Fibroblast of skin of scalp (primary cell): ENCODE measurements at regions not wholly inside any gene's neighbourhood (a gene's known extent, or its start where the extent isn't known, plus 50 kb on each side); places are given as distances from the start of the nearest gene placed in this dataset.

Source experiments
- DNase-seq: peaks from one replicate; pipeline ENCODE4 v3.0.0-alpha.2; 2013

DNA sequence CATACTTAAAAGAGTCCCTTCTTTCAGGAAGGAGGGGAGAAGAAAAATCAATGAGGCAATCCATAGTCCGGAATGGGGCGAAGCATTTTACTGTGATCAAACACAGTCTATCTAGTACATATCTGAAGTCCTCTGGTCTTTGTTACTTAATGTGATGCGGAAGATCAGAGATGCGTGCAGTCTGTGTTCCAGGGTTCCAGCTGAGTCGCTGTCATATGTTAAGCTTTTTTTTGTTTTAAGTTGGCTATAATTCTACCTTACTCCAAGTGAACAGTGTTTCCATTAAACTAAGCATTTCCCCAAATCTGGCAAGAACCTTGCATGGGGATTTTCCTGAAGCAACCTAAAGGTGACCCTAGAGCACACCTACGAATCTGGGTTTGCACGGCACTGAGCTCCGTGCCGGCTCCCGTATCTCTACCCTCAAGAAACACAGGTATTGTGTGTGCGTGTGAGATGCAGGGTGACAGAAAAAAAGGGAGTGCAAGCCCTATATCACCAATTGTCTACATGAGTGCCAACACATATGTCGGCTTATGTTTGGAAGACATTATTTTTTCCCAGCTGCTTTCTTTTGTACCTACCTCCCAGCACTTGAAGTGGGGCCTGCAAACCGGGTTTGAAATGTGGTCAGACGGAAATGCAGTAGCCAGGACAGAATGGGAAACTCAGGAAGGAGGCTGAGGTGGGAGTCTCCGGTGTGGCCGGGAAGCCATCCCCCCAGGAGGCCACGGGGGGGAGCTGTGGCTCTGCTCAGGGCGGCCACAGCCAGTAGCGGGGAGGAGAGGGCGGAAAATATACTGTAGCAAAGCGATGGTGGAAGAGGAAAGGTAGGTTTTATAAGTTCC is 435.8 kb upstream of the MGMT start:
- DNase-seq: peak; percentile 38

DNA sequence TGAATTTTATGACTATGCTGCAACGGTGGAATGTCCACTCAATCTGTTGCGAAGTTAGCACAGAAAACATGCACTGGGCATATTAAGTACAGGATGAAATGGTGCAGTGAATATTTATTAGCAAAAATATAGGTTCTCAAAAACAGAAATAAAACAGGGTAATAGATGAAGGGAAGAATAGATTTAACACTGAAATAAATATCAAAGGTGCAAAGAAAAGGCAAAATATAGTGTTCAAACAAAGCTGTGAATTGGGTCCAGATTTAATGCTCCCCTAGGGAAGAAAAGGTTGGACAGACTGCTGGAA is 435.2 kb upstream of the MGMT start:
- no peak for DNase-seq

DNA sequence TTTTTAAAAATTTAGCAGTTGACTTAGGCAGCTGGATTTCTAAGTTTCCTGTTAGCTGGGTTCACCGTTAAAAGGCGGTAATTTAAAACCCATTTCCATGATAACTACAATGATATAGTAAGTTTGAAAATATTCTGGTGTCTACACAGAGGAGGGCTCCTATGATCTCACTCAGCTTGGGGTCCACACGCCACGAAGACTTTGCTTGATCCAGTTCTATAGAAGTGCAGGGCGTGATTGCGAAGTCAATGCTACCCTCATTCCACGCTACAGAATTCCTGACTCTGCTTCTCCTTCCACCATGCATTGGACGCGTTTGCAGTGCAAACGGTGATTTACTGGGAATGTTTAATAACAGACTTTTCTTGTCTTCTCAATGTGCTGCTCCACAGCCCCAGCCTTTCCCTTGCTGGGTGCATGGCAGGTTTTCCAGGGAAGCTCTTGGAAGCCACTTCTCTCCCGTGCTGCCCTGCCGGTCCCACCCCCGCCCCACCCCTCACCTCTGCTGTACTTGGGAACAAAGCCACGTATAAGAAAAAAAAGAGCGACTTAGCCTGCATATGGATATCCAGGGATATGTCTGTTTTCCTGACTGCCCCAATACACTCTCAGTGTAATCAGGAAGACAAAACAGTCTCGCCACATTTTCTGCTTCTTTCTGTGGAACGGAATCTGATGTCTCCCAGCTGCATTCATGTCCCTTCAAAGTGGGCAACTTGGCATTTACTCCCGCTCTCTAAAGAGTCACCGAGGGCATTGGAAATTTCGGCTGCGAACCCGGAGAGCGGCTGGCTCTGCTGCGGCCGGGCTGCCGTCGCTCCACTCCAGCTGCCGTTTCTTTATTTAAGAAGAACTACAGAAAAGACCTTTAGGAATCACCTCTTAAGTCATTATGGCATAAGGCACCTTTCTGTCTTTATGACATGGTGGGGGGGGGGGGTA is 434.4 kb upstream of the MGMT start:
- DNase-seq: no peak

DNA sequence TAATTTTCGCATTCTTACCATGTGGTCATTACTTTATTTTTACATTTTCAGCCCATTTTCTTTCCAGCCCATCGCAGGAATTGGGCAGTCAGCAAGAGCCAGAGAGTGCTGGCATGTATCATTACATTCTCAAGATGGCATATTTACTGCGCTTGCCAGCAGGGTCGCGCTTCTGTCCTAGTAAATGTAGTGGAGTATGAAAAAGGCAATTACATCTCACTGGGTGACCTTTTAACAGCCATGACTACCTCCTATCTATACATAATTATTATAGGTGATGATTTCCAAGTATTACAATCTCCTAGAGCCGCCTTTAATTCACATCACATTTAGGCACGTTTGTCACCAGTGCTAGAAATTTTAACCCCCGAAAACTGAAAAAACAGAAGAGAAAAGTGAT is 433.7 kb upstream of the MGMT start:
- no peak for DNase-seq

DNA sequence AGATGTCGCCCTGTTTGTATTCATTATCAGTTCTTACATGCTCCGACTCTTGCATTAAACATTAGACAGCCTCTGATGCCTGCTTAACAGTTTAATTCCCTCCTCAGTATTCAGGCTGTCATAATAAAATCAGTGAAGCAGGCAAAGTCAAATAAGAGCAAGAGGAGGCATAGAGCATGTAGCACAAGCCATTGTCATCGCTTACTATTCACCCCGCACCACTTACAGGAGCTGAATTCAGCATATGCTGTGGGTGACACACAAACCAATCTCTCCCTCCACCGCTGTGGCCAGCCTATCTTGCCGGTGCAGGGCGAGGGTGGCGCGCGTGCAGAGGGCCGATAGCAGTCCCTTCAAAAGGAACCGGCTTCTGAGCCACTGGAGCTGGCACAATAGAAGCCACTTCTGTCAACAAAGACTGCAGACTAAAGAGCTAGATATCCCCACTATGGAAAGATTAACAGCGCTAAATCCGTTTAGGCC is 433.2 kb upstream of the MGMT start:
- no peak for DNase-seq

DNA sequence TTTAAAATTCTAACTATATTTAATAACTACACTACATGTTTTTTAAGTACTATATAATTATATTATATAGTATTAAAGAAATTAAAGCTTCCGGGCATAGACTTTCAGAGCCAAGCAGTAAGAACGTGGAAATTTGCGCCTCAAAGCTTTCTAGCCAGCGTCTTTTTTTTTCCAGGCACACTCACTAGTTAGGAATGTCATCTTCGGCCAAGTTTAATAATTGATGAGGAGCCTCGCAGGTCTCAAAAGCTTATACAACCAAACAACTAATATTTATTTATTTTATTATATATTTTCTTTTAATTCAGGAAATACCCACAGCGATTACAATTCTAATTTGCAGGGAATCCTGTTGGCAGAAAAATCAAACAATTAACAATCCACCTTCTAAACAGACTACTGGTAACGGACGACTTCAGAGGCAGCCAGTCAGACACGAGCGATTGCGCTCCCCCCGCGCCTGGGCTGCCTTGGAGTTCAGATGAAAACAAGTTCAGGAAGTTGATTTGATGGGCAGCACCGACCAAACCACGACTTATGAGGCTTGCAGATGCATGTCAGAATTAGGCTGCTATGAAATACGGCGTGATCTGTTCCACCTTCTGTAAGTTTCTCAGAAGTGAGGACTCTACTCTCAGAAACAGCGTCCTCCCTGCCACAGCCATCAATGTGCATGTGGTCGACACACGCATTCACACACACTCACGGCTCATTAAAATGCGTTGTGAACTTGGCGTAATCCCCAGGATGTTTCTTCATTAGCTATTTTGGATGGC is 431.8 kb upstream of the MGMT start:
- no peak for DNase-seq

DNA sequence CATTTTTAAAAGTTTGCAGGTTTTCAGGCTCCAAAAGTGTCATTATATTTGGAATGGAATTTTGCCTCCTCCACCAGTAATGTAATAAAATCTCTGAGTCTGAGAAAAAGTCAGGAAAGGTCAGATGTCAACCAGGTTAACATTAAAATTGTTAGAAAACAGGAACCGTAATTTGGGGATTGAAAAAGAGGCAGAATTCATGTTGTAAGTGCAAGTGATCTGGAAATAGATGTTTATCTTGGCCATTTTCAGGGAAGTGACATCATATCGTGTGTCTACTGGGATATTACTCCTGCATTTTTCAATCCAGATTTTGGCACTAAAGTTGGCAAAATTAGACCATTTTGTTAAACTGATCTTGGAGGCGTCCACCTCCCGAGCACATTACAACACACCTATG is 428.5 kb upstream of the MGMT start:
- DNase-seq: no peak

DNA sequence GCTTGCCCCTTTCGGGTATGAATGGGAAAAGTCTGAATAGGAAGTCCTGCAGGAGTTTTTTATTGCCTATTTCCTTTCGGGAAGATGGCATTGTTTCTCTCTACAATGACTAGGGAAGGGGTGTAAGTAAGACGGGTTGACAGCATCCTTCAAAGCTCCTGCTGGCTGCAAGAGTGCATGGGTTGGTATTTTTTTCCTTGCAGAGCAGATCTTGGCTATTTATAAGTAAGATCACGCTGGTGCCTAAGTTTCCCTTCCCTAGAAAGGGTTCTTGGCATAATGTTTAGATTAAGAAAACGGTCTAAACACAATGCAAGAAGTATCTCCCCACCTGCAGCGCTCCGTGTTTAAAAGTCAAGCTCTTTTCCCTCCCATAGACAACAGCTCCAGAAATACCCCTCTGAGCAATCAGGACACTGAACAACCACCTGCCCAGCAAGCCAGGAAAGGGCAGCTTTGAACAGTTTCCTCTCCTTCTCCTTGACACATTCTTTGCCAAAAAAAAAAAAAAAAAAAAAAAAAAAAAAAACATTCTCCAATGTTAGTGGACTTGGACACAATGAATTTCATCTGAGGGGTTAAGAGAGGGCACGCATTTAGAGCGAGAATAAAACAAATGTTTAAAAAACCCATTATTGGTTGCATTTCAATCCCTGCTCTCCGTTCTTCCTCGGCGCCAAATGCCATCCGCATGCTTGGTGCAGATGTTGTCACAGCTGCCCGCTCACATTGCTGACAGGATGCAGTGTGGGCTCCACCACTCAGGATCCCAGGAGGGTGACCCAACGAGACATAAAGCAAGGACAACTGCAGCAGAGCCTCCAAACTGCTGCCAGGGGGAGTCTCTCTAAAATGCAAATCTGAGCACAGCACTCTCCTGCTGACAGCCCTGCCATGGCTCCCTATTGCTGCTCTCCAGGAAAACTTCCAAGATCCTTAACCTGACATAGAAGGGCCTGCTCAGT is 427.4 kb upstream of the MGMT start:
- no peak for DNase-seq

DNA sequence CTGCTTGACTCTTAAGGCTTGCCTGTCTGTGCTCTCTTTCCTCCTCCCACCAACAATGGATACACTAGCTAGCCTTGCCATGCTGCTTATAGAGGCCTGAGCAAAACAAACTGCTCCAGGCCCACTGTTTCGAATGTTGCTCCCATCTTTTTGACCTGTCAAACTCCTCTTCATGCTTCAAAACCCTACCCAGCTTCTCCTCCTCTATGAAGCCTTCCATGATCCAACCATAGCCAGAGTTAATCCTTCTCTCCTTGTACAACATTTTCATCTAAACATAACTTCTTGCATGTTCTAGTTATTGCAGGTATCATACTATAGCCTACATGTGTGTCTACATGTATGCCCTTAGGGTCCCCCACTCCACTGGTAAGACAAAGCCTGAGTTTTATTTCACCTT is 426.7 kb upstream of the MGMT start:
- DNase-seq: no peak

DNA sequence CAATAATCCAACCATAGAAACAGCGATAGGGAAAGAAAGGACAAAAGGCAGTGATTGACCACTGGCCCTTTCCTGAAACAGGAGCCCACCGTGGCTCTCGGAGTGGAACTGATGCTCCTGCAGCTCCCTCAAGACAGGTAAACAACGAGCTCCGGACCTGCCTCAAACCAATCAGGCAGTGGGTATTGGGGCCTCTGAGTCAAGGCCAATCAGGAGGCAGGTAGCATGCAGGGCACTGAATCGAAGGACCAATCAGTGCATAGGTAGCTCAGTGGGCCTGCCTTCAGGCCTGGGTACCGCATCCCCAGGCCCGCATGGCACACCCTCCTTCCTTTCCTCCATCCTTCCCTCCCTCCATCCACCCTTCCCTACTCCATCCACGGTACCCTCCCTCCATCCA is 425.1 kb upstream of the MGMT start:
- DNase-seq: no peak

DNA sequence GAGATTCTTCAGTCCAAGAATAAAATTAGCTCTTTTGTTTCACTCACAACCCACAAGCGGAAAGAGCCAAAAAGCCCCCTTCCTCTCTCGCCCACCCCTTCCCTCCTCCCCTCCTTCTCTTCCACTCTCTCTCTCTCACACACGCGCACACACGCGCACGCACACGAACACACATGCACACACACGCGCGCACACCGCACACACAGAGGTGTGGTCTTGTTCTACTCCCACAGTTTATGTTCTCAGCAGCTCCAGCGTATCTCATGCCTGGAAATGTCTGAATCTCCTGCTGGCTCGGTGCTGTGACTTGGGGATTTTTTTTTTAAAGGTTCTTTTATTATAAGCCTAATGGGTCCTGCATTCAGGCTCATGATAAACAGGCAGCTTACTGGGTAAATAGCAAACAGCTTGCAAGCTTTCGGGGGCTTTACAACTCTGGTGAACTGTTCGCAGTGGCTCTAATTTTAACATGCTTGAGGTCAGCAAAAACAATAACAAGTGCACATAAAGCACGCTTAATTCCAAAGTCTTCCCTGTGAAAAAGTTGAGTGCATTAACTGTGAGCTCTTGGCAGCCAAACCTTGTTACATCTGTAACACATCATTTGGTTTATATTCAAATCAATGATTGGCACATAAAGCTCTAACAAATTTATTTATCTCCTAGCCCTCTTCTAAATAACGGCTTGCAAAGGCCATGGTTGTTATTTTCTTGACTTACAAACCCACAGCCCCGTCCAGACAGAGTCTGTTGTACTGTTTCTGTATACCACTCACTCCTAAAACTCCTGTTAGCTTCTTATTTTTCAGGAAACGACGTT is 424.1 kb upstream of the MGMT start:
- no peak for DNase-seq

DNA sequence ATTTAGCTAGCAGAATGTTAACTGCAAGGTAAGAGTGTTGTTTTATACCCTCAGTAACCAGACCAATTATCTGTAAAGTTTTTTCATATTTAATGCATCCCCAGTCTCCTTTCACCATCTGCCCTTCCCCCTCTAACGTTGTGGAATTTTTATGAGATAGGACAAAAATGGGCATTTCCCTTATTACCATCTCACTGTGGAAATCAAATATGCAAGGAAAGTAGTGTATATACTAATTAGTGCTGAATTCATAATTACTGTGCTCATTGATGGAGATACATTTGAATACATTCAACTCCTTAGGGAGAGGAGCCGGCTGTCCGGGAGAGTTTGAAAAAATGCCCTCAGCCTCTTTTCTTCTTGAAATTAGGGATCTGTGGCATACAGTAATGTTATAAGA is 423.4 kb upstream of the MGMT start:
- DNase-seq: no peak

DNA sequence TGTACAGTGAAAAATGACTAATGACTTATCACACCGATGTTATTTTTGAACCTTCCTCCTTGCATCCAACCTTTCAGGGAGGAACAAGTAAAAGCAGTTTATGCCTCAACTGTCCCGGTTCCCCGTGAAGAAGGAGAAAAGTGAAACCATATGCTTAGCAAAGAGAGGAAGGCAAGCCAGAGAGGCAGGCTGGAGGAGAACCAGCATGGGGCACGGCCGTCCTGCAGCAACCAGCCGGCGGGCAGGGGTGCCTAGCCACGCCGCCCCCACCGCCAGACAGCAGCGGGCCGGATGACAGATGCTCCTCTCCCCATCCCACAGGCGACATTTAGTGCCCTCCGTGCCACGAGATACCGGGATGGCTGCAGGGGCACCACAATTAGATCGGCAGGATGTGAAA is 421.4 kb upstream of the MGMT start:
- DNase-seq: no peak

DNA sequence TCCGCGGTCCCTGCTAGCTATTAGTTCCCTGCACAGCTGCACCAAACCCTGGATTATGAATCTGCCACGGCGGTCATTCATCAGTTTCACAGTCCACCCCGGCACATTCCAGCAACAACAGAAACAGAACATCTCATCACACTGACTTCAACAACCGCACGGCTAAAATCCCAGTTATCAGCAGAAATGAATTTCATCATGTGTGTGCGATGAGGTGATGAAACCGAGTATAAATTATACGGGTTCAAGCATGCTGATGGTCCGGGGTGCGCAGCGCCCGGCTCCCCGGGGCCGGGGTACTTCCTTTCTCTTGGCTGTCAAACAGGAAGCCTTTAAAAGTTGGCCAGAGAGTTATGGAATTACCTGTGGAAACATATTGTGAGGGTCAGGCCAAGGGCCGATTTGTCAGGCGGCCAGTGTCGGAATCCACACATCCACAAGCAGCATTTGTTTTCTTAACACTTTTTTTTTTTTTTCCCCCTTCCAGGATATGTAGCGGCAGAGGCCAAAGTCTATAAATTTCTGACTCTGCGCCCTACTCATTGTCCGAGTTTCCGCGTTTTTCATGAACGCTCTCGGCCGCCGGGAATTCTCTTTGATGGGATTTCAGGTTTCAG is 420.9 kb upstream of the MGMT start:
- DNase-seq: peak; percentile 23

DNA sequence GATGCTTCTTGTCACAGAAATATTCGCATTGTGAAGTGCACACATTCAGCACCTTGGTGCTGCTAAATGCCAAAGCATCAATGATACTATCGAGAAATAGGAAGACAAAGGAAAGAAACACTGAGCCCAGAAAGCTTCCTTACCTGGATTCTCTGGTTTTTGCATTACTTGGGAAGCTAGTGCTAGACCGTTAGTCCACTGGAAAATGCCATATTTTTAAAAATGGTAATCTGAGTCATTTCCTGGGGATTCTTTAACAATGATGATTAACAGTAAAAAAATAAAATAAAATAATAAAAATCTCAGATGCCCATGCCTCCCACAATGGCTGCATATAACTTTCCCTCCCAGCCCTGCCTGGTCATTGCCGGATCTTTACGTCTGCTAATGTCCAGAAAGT is 420.1 kb upstream of the MGMT start:
- DNase-seq: peak; percentile 12

DNA sequence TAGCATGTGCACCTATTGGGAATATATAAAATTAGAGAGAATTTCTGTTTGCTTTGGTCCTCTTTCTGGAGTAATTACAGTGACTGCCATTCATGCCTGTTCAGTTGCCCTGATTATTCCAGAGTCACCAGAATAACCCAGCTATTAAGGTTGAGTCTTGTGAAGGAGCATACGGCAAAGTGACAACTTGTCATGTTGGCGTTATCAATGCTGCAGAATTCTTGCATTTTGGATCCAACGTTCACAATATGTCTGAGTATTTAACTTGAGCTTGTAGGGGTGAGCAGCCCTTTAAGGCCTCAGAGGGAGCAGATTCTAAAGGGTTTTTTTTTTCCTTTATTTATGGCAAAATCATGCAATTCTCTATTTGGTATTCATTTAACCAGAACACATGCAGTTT is 419.4 kb upstream of the MGMT start:
- no peak for DNase-seq

DNA sequence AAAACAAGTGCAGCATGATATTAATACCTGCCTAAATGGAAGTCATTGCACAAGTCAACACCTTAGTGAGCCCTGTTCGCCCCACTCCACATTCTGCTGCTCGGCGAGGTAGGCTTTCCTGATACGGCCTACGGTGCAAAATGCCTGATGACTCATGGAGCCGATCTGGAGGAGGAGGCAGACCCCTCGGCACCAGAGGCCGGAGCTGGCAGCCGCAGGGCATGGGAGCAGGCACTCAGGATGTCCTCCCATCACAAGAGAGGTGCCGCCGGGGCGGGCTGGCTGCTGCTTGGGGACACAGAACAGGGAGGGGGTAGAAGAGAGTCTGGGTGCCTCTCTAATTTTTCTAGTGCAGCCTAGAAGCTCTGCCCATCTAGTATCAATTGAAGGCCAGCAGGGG is 418.5 kb upstream of the MGMT start:
- no peak for DNase-seq

DNA sequence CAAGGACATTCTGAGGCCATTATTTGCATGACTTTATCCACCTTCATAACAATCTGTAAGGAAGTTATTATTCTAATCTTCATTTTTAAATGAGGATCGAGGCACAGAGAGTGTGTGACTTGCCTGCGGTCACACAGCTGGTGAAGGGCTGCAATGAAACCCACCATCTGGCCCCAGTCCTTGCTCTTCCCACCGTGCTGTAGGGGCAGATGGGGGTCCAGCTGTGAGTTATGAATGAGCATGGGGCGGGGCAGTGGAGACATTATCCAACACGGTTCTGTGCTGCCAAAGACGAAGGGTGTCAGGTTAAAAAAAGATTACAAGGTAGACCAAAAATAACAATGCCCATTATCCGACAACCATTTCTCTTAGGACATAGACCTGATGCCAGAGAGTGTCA is 417.5 kb upstream of the MGMT start:
- DNase-seq: no peak

DNA sequence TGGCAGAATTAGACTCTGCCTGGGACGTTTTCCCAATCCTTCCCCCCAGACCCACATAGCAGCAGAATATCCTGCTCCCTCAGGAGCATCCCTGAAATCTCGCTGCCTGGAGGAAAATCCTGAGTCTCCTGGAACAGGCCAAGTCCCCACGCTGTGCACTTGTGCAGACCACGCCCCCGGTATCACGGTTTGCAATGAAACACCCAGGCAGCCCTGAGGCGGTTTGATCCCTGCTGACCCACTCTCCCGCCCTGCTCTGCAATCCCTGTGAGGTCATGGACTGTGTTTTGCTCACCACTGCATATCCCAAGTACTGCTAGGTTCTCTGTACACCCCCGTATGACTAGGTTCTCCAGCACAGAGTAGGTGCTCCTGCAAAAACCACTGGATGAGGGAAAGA is 411.8 kb upstream of the MGMT start:
- DNase-seq: no peak

DNA sequence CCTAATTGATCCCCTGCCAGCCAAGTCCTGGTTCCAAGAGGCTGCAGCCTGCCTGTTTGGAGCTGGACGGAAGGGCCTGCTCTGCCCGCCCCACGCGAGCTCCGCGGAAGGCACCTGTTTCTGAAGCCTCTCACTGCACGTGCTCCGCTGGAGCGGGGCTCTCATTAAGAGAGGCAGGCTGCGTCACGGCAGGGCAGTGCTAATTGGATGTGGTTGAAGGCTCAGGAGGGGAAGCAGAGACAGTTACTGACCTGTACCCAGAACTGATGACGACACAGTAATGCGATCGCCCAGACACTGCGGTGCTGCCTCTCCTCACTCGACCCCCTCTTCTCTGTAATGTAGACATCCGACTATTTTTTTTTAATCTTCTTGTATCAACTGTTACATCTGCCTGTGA is 411.1 kb upstream of the MGMT start:
- no peak for DNase-seq
